NCI-H2081 (cell line): ENCODE measurements at regions not wholly inside any gene's neighbourhood (a gene's known extent, or its start where the extent isn't known, plus 50 kb on each side); places are given as distances from the start of the nearest gene placed in this dataset.

Source experiments
- DNase-seq, 2 experiments: peaks; one replicate each; lab custom pipeline; 2025; lab: John Stamatoyannopoulos, UW

DNA sequence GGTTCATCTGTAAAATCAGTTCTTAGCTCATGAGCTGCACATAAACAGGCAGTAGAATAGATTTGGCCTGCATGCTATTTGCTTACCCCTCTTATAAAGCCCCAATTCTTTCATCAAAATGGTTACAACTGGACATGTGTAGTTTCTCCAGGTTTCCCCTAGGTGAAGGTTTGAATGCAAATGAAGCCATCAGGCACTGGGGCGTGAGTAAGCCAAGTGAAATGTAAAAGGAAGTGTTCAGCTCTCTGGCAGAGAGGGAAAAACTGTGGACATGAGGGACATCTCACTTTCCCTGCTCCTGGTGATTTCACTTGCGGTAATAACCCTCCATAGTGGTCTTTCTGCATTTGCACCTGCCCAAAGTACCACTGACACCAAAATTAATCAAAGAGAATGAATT lies 1402.3 kb upstream of the LRRTM1 start:
- no peak for DNase-seq

DNA sequence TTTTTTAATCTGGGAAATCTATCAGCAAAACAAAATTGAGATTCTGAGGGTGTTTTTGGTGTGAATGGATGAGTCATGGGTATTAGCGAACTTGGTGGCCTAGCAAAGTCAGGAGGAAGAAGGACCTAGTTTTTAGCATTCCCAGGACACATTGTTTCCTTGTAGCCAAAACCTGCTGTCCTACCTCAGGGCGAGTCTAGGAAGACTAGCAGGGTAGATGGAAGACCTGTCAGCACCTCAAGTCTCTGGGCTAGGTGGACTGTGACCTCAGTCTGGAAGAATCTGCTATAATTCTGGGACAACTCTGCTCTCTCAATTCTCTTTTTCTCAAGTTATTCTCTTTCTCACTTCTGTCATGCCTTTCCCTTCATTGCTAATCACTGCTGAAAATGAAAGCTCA lies 1399.3 kb upstream of the LRRTM1 start:
- no peak for DNase-seq

DNA sequence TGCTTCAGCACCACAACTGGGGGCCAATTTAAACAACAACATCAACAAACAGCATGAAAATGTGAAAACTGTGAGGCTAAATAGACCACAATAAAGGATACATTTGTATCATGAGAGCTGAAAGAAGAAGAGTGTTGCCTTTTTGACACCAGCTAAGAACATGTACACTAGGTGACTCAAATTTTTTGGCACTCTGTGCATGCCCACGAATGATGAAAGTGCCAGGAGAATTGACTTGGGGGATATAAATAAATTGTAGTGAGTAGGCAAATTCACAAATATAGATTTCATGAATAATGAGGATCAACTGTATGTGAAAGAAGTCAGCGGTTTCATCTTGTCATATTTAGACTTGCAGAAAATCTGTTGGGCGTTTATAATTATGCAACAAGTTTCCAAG lies 1388.0 kb upstream of the LRRTM1 start:
- no peak for DNase-seq

DNA sequence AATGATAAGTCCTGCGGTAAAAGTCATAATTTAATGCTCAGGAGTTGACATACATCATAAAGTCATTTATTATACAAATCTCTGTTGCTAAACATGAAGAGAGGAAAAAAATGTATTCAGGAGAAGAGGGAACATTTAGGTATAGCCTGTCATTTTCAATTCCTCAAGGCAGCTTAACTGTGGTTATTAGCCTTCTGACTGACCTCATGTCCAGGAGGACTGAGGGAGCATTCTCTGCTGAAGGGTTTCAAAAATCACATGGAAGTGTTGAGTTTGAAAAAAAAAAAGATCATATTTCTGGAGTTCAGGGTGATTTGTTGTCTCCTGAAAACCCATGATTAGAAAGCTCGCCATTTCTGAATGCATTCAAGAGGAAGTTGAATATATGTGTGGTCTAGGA lies 1371.1 kb upstream of the LRRTM1 start:
- DNase-seq = no peak

DNA sequence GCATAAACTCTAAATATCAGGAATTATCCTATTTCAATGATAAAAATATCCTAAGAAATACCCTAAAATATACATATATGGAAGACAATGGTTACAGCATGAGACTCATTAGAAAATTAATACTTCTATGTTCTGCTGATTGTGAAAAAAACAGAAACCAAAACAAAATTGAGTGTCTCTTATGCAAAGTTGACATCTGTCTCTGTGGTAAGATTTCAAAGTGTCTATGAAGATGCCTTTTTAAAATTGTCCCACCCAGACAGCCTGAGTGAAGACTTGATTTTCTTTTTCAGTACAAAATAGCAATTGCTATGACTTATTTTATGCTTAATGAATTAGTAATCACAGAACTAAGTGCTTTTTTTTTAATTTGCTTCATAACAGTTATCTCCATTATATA lies 1368.4 kb upstream of the LRRTM1 start:
- DNase-seq = no peak

DNA sequence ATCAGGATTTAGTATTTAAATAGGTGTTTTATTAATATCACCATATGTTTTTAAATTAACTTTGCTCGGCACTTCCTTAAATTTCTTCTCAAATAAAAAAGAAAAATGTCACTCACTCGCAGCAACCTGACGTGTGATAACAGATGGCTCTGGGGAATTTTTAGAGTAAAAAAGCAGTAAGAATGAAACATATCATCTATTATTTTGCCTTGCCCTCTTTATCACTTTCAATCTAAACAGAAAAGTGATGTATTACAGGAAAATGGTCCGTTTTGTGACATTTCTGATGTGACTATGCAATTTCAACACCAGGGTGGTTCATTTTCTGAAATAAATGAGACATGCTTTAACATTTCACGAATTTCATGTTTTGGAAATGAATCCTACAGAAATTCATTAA lies 1368.0 kb upstream of the LRRTM1 start:
- no peak for DNase-seq

DNA sequence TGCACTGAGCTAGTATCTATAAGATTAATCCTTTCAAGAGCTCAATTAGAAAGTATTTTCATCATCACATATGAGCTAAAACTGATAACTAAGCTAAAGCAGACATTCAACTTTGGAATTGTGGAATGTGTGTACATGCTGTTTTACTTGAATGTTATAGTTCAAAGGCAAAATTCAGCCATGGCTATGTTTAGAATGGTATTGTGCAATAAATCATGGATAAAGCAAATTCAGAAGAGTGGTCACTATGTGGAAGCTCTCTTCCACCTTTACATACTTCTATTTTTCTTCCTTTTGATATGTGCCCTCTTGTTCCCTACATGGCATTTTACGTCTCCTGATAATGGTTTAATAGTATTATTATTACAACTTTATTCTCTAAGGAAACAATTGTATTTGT lies 1366.3 kb upstream of the LRRTM1 start:
- no peak for DNase-seq

DNA sequence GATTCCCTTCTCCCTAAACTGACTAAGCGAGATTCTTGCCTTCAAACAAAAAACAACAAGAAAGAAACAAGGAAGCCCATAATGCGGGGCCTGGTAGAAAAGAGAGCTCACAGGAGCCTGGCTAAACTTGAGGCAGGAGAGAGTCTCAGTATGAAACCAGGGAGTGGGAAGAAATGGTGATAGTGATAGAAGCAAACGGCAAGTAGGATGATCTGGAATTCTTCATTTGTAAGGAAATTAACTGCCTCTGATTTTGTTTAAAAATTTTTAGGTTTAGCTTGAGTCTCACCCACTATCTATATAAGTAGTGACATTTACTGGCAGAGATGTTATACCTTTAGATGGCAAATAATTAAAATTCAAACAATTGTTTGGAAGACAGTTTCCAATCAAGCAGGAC lies 1356.5 kb upstream of the LRRTM1 start:
- no peak for DNase-seq

DNA sequence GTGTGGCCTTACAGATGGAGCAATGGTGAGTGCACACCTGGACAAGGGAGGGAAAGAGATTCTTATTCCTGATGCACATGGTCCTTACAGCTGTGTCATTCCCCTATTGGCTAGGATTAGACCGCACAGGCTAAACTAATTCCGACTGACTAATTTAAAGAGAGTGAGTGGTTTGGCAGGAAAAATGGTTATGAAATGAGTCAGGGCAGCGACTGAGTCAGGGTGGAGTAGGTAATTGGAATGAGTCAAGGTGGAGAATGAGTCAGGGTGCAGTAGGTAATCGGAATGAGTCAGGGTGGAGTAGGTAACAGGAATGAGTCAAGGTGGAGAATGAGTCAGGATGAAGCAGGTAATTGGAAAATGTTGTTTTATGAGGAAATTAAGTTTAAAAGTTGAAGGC lies 1353.7 kb upstream of the LRRTM1 start:
- no peak for DNase-seq

DNA sequence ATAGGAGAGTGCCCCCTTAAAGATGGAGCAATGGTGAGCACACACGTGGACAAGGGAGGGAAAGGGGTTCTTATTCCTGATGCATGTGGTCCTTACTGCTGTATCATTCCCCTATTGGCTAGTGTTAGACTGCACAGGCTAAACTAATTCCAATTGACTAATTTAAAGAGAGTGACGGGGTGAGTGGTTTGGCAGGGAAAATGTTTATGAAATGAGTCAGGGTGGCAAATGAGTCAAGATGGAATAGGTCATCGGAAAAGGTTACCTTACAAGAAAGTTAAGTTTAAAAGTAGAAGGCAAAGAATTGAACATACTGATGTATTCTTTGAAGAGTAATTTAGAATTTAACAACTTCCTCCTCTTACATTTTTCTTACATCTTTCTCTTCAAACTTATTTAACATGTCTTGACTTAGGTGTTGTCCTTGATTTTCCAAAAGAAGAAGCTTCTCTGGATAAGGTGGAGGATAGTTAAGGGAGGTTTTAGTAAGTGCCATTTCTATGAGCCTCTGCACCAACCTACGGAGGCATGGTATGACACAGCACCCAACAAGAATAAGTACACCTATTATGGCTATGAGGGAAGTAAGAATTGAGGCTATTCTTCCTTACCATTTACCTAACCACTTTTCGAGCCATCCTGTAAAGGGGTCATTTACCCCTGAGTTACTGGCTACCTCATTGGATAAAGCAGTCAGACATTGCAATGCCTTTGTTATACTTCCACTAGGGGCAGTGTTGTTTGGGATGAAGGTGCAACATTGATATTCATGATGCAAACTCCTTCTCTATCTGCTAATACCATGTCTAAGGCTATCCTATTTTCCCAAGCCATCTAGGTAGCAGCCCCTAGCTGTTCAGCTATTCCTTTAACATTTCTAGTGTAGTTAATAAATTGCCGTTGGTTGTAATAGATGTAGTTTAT lies 1345.8 kb upstream of the LRRTM1 start:
- DNase-seq = no peak

DNA sequence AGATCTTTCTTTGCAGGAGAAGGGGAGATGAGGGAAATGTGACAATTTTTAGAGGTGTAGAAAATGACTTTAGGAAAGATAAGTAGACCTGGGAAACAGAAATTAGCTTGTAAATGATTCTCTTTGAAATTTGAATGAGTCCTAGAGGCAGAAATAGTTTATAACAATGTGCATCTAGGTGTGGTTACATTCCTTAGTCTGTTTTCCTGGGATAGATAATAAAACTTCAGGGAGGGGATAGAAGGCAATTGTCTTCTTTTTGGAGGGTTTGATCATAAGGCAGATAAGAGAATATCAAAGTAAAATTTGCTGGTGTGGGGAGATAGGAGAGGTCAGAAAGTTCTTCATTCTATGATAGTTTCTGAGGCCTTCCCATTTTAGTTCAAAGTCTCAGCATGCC lies 1344.3 kb upstream of the LRRTM1 start:
- no peak for DNase-seq

DNA sequence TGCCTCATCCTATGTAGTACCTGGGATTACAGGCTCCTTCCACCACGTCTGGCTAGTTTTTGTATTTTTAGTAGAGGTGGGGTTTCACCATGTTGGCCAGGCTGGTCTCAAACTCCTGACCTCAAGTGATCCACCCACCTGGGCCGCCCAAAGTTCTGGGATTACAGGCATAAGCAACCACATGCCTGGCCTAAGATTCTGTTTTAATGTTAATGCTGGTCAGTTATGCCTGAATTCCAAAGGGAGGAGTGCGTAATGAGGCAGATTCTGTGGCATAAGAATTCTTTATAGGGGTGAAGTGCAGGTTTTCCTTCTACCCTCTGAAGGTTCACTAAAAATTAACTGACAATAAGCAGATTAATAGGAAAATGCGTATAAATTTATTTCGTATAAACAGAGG lies 1343.8 kb upstream of the LRRTM1 start:
- no peak for DNase-seq

DNA sequence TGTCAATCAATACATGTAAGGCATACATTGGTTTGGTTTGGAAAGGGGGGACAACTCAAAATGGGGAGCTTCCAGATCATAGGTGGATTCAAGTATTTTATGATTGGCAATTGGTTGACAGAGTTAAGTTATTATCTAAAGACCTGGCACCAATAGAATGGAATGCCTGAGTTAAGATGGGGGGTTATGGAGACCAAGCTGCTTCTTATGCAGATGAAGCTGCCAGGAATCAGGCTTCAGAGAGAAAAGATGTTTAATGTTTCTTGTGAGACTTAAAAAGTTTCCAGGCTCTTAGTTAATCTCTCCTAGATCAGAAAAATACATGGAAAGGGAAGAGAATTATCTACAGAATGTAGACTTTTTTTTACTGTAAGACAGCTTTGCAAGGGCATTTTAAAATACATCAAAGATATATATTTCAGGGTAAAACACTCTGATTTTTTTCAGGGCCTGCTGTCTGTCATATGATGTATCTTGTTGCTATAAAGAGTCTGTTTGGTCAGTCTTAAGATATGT lies 1343.2 kb upstream of the LRRTM1 start:
- DNase-seq = no peak

DNA sequence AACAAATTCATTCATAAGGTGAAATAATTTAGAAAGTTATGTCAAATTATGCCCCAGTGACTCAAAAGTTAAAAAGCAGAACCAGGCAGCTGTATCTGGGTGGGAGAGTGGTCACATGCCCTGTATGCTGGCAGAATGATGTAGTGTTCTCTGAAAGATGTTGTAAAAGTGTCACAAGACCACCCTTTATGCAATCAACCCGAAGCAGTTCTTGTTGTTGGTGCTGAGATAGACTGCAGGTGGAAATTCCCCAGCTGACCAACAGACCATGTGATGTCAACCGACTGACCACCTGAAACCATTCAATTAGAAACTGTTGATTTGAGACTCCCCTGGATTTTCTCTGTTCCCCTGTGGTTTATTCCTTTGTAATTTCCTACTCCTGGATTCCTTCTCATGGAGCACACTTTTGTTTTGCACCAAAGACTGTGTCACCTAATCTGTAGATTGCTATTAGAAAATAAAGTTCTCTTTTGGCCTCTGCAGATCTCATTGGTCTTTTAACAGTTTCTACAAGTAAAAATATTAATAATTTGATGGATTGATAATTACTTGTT lies 1341.3 kb upstream of the LRRTM1 start:
- DNase-seq = no peak

DNA sequence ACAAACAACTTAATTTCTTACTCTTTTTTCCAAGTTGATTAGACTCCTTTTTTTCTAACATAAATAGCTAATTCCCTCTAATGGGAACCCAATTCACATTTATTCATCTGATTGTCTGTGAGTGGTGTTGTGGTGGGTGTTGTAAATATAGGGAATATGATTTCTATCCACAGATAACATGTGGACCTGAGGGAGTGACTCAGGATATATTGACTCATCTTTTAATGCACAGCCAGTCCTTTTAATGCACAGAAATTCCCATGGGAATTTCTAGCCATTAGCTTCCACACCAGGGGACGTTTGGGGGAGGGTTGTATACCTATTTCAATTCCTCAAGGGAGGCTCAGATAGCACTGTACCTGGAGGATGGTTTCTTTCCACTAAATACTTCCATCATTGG lies 1339.6 kb upstream of the LRRTM1 start:
- DNase-seq = no peak

DNA sequence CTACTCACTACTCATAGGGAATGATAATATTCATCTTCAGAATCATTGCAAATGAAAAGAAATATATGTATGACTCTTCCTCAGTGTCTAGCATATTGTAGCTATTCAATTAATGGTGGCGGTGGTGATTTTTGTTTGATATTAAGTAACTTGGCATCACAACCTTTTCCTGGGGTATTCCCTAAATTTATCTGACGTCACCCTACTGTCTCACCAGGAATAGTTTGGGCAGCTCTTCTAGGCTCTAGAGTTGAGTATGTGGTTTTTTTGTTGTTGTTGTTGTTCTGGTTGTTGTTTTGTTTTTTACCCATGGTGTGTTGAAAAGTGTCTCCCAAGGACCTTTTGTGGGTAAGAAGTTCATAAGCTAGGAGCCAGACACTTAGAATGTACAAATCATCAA lies 1320.3 kb upstream of the LRRTM1 start:
- DNase-seq = no peak

DNA sequence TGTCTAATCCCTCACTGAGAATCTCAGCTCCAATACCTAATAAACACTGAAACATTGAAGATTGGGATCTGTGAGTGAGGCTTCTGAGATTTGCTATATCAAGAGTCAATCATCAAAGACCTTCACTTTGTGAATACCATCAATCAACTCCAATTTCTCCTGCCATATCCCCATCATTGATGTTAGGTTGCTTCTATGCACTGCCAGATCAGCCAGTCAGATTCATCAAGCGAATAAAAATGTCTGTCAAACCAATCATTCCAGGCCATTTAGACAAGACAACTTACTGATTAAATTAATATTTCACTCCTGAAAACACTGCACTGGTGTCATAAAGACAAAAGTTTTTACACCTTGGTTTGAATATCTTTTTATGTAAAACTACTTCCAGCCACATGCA lies 1295.5 kb upstream of the LRRTM1 start:
- no peak for DNase-seq

DNA sequence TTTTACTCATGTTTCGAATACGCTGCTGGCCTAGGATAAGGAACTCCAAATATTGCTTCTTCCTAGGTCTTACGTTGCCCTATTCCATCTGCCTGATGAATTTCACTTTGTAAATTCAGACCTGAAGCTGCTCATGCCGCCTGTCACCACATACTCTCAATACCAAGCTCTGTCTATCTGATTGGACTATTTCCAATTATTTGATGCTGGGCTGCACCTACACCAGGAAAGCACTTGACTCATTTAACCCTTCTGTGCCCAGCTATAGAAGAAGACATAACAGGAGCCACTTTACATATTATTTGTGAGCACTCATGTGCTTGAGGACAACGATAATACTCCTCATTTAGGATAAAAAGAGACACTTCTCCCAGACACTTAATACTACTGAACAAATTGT lies 1293.9 kb upstream of the LRRTM1 start:
- DNase-seq = no peak

DNA sequence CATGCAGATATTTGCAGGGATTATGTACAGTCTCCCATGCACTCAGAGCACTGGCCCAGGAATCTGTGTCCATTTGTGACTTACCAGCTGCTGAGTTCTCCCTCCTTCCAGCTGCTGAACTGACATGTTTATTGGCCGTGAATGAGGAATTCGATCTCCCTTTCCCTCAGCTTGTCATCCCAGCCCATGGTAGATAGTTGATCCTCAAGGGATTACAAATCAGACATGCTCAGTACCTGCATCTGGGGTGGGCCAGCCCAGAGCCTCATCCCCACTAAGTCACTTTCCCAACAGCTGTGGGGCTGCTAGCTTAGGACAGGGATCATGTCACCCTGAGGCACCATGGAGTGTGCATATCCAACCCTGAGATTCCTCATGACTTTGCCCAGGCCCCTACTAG lies 1284.9 kb upstream of the LRRTM1 start:
- DNase-seq = no peak

DNA sequence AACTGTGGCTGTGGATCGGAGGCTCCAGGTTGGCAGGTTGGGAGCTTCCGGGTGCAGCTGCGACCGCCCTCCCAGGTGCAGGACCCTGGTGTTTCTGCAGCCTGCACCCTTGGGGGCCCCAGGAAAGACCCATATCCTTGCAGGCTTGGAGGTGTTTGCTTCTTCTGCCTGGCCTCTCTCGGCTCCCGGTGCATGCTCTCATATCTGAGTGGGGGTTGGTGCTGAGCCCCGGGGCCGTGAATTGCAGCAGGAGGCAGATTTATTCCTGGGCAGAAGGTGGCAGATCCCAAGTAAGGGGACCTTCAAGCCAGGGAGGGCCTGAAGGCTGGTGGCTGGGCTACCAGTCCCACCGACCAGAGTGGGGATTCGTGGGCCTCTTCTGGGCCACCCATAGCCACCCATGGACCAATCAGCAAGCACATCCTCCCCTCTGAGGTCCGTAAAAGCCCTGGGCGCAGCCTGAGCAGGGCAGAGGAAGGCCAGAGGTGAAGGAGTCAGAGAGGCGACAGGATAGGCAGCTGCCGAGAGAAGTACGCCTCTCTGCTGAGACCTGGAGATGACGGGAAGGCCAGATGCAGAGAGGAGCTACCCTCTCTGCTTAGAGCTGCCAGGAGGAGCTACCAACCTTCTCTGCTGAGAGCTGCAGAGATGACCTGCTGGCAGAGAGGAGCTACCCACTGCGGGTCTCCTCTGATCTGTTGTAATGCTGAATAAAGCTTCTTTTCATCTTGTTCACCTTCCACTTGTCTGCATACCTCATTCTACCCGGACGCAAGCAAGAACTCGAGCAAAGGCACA lies 1279.0 kb upstream of the LRRTM1 start:
- no peak for DNase-seq

DNA sequence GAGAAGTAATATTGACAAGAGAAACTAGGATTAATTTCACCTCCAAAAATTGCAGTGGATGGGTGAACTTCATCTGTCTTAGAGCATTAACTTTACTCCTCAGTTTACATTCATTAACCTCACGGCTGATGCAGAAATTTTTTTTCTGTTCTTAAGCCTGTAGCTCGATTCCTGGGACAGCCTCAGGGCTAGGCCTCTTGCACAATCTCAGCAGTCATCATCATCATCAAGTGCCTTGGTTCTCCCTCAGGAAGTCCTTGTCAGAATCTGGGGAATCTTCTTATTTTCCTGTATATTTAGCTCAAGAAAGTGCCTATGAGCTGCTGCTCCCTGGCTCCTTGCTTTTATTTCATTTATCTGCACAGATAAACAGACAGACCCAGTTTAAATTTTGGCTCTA lies 1272.2 kb upstream of the LRRTM1 start:
- no peak for DNase-seq

DNA sequence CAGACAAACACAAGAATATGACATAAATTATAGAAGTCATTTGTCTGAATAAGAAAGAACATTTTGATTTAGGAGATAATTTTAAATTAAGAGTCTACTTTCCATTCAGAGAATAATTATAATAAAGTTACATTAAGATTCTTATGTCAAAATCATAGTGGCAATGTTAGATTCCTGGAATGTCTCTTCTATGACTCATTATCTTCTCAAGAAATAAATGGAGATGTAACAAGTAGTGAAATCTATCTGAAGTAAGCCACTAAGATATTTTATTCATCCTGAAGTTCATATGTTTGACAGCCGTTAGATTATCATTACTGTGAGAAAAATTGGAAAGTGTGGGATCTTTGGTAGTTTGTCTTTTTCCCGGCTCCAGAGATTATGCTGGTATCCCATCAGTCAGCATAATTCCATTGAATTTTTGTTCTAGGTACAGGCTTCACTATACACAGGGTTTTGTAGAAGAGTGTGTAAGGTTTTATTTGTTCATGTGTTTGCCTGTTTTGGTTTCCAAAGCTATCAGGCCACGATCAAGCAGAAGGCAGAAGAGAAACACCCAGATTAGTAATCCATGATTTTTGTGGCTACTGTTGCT lies 1246.6 kb upstream of the LRRTM1 start:
- DNase-seq = no peak
